Tibial nerve (tissue), 3 donors: ENCODE measurements at regions not wholly inside any gene's neighbourhood (a gene's known extent, or its start where the extent isn't known, plus 50 kb on each side); places are given as distances from the start of the nearest gene placed in this dataset.

Experiments
- CTCF ChIP-seq, 5 experiments: fragments of 200-600 bp in 3 of 5; fragments of 450-650 bp in 2 of 5; sonication (generic) in 3 of 5; IDR thresholded peaks; one replicate each; pipeline ENCODE4 v1.5.1; 2016 to 2019; ENCODE audit warnings: antibody characterized with exemption in 5 of 5, mild to moderate bottlenecking in 3 of 5, moderate library complexity in 2 of 5
- POLR2A ChIP-seq, 2 donors: fragments of 450-650 bp; IDR thresholded peaks; one replicate each; pipeline ENCODE4 v1.6.1; 2017; ENCODE audit warnings: antibody characterized with exemption in 2 of 2, mild to moderate bottlenecking in 2 of 2, moderate library complexity in 2 of 2

GRCh38 chr6:9532621-9533557 lies 882.0 kb downstream of the TFAP2A start:
- TF ChIP-seq CTCF (IDR thresholded peaks at IDR 0.05) = no peak
- TF ChIP-seq POLR2A (IDR thresholded peaks at IDR 0.05) = no peak
